ENCODE measurements at regions not wholly inside any gene's neighbourhood (a gene's known extent, or its start where the extent isn't known, plus 50 kb on each side); places are given as distances from the start of the nearest gene placed in this dataset.

DNA sequence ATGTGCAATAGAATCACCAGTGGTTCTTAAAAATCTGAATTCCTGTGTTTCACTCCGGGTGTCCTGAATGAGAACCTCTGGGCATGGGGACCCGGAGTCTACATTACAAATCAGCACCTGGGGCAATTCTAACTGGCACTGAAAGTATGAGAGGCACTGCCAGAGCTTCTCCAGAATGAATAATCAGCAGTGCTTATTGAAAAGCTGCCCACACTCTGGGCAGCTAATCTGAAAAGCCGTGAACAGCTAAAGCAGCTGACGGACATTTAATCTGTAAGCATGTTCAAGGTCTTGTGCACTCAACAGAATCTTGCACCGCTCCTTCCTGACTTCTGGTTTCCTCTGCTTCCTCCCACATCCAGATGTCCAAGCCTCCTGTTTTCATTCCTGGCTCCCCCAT, 113.3 kb upstream of the KIF5B start:
- no peak for DNase-seq

DNA sequence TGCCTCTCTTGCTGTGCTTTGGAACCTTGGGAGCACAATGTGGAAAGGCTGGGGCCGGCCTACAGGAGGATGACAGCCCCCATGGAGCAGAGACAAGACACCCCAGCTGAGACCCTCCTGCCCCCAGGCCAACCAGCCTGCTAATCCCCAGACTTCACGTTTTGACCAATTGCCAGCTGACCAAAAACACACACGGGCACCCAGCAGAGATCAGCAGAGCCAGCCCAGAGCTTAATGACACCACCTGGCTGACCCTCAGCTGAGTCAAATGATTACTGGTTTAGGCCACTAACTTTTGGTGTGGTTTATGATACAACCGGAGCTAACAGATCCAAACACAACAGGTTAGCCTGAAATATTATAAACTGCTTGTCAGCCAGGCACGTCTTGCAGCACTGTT, 111.2 kb upstream of the KIF5B start:
- DNase-seq: no peak

GRCh38 chr10:32166365-32166764, 110.1 kb upstream of the KIF5B start:
- no peak for DNase-seq

DNA sequence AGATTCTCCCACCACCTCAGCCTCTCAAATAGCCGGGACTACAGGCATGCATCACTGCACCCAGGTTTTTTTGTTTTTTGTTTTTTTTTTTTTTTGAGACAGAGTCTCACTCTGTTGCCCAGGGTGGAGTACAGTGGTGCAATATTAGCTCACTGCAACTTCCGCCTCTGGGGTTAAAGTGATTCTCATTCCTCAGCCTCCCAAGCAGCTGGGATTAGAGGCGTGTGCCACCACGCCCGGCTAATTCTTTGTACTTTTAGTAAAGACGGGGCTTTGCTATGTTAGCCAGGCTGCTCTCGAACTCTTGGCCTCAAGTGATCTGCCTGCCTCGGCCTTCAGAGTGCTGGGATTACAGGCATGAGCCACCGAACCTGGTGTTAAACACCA, 107.5 kb upstream of the KIF5B start:
- DNase-seq: no peak

GRCh38 chr10:32163071-32163761, 107.0 kb upstream of the KIF5B start:
- no peak for DNase-seq

DNA sequence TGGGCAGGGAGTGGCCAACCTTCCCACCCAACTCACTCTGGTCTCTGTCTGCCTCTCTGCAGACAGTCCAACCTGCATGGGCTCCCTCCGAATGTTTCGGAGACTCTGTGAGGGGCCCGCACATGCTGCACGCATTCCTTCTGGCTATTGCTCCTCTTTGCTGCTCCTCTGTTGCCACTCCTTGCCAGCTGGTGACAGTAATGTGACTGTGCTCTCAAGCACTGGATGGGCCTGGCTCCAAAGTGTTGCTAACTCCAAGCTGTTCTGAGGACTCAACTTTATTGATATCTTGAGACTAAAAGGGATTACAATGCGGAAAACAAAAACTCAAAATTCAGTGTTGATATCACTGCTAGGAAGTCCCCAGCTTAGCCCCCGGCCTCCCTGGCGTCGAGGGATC, 105.4 kb upstream of the KIF5B start:
- DNase-seq: no peak

GRCh38 chr10:32160864-32161263, 104.6 kb upstream of the KIF5B start:
- DNase-seq: no peak

DNA sequence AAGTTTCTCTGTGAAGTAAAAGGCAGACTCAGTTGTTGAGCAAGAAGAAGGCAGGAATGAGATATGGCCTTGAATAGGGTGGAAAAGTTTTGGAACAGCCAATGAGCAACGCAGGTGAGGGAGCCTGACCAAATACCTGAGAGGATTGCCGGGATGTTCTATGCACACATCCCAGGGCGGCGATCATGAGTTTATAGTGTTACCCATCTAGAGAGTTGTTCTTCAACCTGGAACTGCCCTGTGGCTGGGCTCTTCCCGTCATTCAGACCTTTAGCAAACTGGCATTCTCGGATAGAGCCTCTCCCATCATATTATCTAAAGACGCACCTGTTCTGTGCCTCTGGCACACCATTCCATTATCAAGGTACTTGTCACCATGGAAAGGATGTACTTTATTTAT, 103.0 kb upstream of the KIF5B start:
- no peak for DNase-seq

DNA sequence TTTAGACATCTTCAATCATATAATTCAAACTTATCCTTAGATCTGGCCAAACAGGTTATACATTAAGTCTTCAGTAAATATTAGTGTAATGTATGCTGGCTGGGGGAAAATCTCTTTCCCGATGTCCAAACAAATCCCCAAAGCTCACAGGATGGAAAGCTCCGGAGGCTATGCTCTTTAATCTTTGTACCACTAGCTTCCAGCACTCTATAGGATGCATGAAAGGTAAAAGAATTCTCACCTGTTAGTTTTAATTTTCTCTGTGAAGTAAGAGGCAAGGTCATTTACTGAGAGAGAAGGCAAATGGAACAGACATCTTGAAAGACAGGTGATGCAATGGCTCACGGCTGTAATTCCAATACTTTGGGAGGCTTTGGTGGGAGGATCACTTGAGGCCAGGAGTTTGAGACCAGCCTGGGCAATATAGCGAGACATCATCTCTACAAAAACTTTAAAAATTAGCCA, 99.8 kb upstream of the KIF5B start:
- no peak for DNase-seq

- DNase-seq: no peak
These were observed 98.9 kb upstream of the KIF5B start for GRCh38 chr10:32155075-32155516.

- no peak for DNase-seq
These were observed 97.7 kb upstream of the KIF5B start for GRCh38 chr10:32153931-32154330.

GRCh38 chr10:32153252-32153651, 97.0 kb upstream of the KIF5B start:
- DNase-seq: no peak

DNA sequence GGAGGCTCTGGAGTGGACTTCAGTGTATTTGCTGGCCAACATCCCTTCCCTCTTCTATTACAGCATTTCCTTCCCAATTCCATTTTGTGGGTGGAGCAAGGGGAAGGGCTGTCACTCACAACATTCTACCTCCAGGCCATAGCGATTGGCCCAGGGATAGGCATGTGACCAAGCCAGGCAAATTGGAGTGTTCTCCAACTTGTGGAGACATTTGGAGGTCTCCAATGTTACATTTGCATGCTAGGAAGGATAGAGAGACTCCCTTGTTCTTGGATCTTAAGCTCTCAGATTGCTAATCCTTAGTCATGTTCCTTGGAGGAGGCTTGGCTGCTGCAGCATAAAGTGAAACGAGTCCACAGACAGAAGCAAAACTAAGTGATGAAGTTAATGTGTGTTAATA, 95.6 kb upstream of the KIF5B start:
- DNase-seq: no peak

DNA sequence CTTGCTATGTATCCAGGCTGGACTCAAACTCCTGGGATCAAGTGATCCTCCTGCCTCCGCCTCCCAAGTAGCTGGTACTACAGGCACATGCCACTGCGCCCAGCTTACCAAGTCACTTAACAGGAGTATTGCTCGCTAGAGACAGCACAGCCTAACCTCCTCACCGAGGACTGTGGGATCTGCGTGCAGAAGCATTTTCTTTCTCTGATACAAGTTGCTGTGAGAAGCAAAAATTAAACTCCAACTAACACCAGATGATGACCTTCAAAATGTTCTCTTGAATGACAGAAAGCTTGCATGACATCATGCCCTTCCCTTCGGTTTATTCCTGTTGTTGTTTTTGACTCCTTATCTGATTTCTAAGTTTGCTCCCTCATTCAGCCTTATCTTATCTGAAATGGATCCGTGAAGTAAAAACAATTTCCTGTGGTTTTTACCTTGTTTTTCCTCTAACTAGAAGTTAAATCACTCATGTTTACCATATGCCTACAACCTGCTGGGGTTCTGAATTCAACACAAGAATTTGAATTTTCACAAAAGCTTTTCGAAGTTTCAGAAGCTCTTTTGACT, 94.4 kb upstream of the KIF5B start:
- no peak for DNase-seq

DNA sequence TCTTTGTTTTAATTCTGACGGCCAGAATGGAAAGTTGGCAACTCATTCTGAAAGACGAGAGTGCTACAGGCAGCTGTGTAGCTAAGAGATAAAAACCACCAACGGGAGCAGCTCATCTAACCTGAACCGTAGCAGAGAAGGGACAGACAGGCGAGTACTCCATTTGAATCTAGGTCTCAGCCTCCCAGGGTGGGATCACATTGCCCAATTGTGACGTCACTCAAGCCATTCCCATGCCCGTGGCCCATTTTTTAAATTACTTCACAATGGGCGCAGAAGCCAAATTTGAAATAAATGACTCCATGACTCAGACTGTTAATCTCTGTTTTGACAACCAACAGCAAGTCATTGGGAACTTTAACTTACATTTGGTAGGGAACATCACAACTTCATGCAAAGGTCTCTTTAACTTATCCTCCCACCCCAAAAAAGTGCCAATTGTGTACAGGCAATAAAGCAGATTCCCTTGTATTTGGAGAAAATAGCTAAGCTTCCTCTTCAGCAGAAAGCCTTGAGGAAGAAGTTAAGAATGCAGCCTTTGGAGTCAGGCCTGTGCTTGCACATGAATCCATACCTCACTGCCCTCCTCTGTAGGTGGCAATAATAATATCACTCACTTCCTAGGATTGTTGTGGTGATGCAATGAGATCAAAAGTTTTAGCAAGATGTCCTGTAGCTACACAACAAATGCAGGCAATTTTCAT, 93.2 kb upstream of the KIF5B start:
- DNase-seq: no peak

DNA sequence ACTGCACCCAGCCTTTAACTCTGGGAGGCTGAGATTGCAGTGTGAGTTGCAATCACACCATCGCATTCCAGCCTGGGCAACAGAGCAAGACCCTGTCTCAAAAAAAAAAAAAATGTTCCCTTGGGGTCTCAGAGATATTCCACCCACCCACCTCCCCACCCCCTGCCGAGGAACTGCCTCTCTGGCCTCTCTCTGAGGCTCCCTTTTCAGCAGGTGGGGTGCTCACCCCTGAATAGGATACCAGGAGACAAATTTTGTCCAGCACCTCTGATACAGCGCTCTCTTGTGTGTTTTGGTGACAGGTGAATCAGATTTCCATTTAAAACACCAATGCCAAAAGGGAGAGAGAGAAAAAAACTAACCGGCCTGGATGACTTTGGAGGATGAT, 92.6 kb upstream of the KIF5B start:
- DNase-seq: no peak

GRCh38 chr10:32147730-32148129, 91.5 kb upstream of the KIF5B start:
- DNase-seq: no peak

- DNase-seq: no peak
These were observed 89.9 kb upstream of the KIF5B start for GRCh38 chr10:32146166-32146565.

- DNase-seq: no peak
These were observed 88.8 kb upstream of the KIF5B start for GRCh38 chr10:32144817-32145688.

GRCh38 chr10:32143302-32143847, 87.2 kb upstream of the KIF5B start:
- DNase-seq: no peak

- no peak for DNase-seq
These were observed 86.4 kb upstream of the KIF5B start for GRCh38 chr10:32142646-32143045.

DNA sequence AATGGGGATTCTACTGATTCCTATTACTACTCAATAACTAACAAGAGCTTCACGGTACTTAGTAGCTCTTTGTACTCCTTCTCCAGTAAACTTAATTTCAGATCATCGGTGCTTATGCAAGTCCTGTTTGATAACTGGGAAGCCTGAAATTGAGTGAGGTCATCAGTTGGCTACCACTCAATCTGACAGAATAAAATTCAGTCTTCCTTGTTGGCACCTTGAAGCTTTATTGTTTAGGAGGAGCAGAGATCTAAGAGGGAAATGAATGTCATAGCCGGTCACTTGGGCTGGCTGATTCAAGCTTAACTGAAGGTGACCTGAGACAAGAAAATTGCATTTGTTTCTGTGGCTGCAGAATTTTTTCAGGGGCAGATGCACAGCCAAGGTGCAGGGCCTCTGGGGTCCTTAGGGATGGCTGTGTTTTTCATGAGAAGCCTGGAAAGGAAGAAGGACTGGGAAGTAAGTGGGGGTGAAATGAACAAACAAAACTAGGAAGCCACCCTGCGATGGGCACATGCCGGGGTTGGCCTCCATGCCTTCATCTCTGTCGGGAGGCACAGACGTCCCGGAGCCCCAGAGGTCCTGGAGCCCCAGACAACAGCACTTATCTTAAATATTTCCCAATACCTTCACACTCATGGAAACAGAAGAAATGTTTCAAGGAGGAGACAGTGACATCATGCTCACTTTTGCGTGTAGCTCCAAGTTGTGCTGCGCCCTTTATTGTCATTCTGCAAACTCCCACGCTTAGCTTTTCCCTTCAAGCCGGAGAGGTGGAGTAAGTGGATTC, 85.0 kb upstream of the KIF5B start:
- DNase-seq: no peak

Data from NCI-H1105 treated with DMSO at 0.1 percent for 48 hours (cell line).